ENCODE measurements at regions not wholly inside any gene's neighbourhood (a gene's known extent, or its start where the extent isn't known, plus 50 kb on each side); places are given as distances from the start of the nearest gene placed in this dataset.

DNA sequence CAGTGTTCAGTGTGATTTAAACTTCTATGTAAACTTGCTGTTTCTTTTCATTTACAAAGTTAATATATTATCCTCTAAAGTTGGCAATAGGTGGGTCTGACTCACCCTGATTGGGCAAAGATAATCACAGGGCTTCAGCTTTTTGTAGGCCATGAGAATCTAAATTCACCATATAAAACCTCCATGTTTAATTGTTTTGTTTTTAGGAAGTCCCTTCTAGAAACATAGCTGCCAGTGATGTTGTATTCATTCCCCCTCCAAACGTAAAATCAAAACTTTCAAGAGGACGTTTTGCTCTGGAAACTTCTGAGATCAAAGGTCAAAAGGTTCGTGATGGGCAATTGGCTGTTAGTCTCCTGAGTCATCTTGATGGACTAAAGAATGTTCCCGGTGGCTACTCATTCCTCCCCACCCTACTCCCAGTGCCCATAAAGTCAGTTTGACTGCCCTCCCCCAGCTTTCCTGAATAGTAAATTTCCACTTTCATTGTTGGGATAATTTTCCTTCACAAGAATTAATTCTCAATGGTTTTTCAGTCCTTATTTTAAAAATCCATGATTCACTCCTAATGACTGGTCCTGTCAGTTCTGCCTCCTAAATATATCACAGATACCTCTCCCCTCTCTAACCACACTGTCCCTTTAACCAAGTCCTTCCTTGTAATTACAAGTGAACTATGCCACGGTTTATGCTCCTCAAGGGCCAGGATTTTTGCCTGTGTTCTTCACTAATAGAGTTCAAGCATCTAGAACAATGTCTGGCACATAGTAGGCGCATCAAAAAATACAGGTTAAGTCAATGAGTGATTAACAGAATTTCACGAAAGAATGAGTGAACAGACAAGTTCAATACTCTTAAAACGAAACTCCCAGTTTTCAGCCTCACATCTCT, 164.4 kb upstream of the VRK2 start:
- 69 to 76% methylated on average over 7 to 8 of the region's 8 CpGs for WGBS, 2 donors (ENCODE audit: low coverage in 1 of 2)
- Histone ChIP-seq H3K27ac (no peak overlapping the region), H3K9me3 (no peaks in the 10 kb centered on the region), H3K4me1 (no peaks in the 10 kb centered on the region), H3K4me3 (no peak overlapping the region), H3K36me3 (no peaks in the 10 kb centered on the region), H3K27me3 (no peaks in the 10 kb centered on the region)
- TF ChIP-seq, protein P1, sequence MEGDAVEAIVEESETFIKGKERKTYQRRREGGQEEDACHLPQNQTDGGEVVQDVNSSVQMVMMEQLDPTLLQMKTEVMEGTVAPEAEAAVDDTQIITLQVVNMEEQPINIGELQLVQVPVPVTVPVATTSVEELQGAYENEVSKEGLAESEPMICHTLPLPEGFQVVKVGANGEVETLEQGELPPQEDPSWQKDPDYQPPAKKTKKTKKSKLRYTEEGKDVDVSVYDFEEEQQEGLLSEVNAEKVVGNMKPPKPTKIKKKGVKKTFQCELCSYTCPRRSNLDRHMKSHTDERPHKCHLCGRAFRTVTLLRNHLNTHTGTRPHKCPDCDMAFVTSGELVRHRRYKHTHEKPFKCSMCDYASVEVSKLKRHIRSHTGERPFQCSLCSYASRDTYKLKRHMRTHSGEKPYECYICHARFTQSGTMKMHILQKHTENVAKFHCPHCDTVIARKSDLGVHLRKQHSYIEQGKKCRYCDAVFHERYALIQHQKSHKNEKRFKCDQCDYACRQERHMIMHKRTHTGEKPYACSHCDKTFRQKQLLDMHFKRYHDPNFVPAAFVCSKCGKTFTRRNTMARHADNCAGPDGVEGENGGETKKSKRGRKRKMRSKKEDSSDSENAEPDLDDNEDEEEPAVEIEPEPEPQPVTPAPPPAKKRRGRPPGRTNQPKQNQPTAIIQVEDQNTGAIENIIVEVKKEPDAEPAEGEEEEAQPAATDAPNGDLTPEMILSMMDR (IDR thresholded peaks at IDR 0.05) = no peak
- no peak for TF ChIP-seq POLR2A (IDR thresholded peaks at IDR 0.05)
- TF ChIP-seq EP300 (IDR thresholded peaks at IDR 0.05) = no peak
- no peak for TF ChIP-seq POLR2AphosphoS5 (IDR thresholded peaks at IDR 0.05)
- ATAC-seq = no peak

DNA sequence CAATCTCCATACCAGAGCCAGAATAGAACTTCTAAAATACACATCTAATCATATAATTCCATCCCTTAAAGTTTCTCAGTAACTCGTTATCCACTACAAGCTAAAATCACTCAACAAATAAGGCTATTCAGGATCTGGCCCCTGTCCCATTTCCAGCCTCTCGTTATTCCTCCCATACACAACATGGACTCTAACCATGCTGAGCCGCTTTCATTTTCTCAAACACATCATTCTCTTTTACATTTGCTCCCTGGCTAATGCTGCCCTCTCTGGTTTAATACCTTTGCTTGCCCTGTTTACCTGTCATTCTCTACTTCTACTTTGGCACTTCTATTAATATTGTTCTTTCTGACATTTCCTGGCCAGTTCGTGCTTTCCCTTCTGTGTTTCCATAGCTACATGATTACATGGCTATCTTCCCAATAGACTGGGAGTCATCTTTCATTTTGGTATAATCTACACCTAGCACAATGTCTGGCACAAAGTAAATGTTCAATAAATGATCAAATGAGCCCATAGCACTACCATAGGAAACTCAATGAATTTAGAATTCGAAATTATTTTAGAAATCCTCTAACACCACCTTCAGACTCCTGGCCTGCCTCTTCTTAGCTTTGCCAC, 163.6 kb upstream of the VRK2 start:
- WGBS, 2 donors (ENCODE audit: low coverage in 1 of 2) = 61 to 75% methylated on average over 4 to 5 of the region's 5 CpGs
- no peak for ATAC-seq
- no peaks in the 10 kb centered on the region for H3K36me3 ChIP-seq
- TF ChIP-seq, protein P1 (IDR thresholded peaks at IDR 0.05) = no peak
- TF ChIP-seq POLR2A (IDR thresholded peaks at IDR 0.05) (no peak), POLR2AphosphoS5 (IDR thresholded peaks at IDR 0.05) (no peak), EP300 (IDR thresholded peaks at IDR 0.05) (no peak)
- H3K27me3 ChIP-seq = no peaks in the 10 kb centered on the region
- no peak overlapping the region for H3K4me3 ChIP-seq
- no peaks in the 10 kb centered on the region for H3K9me3 ChIP-seq
- no peaks in the 10 kb centered on the region for H3K4me1 ChIP-seq
- H3K27ac ChIP-seq = no peak overlapping the region

DNA sequence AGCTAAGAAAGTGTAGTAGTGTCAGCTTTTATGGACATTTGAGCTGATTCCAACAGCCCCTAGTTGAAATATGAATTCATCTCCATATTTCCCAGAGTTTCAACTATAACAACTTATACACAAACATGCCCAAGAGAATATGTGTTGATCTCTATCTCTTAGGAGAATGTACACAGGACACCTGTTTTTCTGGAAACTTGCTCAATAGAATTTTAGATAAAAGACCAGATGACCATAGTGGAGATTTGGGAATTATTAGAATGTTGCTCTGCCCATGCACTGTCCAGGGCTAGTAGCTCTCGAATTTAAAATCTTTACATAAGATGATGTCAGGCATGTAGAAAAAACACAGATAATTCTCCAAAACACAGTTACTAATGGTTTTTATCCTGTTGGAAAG, 162.3 kb upstream of the VRK2 start:
- ATAC-seq = no peak
- no peaks in the 10 kb centered on the region for H3K4me1 ChIP-seq
- no peak overlapping the region for H3K27ac ChIP-seq
- no peaks in the 10 kb centered on the region for H3K9me3 ChIP-seq
- no peak overlapping the region for H3K4me3 ChIP-seq
- TF ChIP-seq POLR2A (IDR thresholded peaks at IDR 0.05) (no peak), POLR2AphosphoS5 (IDR thresholded peaks at IDR 0.05) (no peak), EP300 (IDR thresholded peaks at IDR 0.05) (no peak)
- TF ChIP-seq, protein P1 (IDR thresholded peaks at IDR 0.05) = no peak
- no peaks in the 10 kb centered on the region for H3K27me3 ChIP-seq
- WGBS, 2 donors (ENCODE audit: low coverage in 1 of 2) = 83 to 85% methylated on average over 1 of the region's 1 CpG
- H3K36me3 ChIP-seq = no peaks in the 10 kb centered on the region

DNA sequence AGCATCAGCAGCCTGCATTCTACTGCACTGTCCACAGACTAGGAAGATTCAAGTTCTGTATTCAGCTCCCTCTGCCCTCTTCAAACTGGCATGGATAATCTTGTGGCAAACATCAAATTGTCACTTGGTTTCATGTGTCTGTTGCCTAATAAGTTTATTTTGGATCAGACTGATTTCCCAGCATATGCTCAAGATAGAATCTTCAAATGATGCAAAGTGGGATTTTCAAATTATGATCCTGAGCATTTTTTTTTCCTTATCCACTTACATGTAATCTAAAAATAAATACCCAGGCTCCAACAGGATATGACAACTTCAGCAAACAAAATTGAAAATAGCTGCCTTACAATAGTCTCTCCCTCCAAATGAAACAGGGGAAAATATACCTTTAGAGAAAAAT, 160.9 kb upstream of the VRK2 start:
- TF ChIP-seq, protein P1 (IDR thresholded peaks at IDR 0.05) = no peak
- TF ChIP-seq EP300 (IDR thresholded peaks at IDR 0.05) (no peak), POLR2A (IDR thresholded peaks at IDR 0.05) (no peak), POLR2AphosphoS5 (IDR thresholded peaks at IDR 0.05) (no peak)
- ATAC-seq = no peak
- Histone ChIP-seq H3K27me3 (no peaks in the 10 kb centered on the region), H3K4me3 (no peak overlapping the region), H3K9me3 (no peaks in the 10 kb centered on the region), H3K4me1 (no peaks in the 10 kb centered on the region), H3K27ac (no peak overlapping the region), H3K36me3 (no peaks in the 10 kb centered on the region)
